GM23338 (cell line): ENCODE measurements at regions not wholly inside any gene's neighbourhood (a gene's known extent, or its start where the extent isn't known, plus 50 kb on each side); places are given as distances from the start of the nearest gene placed in this dataset.

Experiments used
- ATAC-seq: fragments of 200-7000 bp; cut with Tn5 transposase; 3 replicates; pipeline ENCODE4 v1.9.1; 2020
- DNase-seq: peaks from one replicate; pipeline ENCODE4 v3.0.0-alpha.2; 2015; ENCODE audit warnings: low spot score
- H2AFZ ChIP-seq: fragments of 200-600 bp; sonication (generic); 2 replicates; pipeline ENCODE4 v1.8.0; 2016; ENCODE audit warnings: antibody characterized with exemption, mild to moderate bottlenecking, moderate library complexity
- H3F3A ChIP-seq: fragments of 200-600 bp; sonication (generic); replicated peaks from 2 replicates; pipeline ENCODE4 v1.8.0; 2017; ENCODE audit warnings: antibody characterized with exemption, mixed run types, low read depth
- H3K27ac ChIP-seq: fragments of 200-600 bp; sonication (generic); 2 replicates; pipeline ENCODE4 v1.6.1; 2016; ENCODE audit warnings: low read depth
- H3K27me3 ChIP-seq: fragments of 200-600 bp; sonication (generic); 2 replicates; pipeline ENCODE4 v1.8.0; 2016; ENCODE audit warnings: mild to moderate bottlenecking, mixed run types, moderate library complexity; ENCODE audit not compliant: insufficient read depth
- H3K36me3 ChIP-seq: fragments of 200-600 bp; sonication (generic); 2 replicates; pipeline ENCODE4 v1.8.0; 2016; ENCODE audit warnings: mild to moderate bottlenecking; ENCODE audit not compliant: insufficient read depth
- H3K4me1 ChIP-seq: fragments of 200-600 bp; sonication (generic); 2 replicates; pipeline ENCODE4 v1.8.0; 2016; ENCODE audit warnings: mild to moderate bottlenecking, moderate library complexity; ENCODE audit not compliant: insufficient read depth
- H3K4me2 ChIP-seq: fragments of 200-600 bp; sonication (generic); 2 replicates; pipeline ENCODE4 v1.7.1; 2017; ENCODE audit warnings: mixed run types
- H3K4me3 ChIP-seq: fragments of 200-600 bp; sonication (generic); 2 replicates; pipeline ENCODE4 v1.6.1; 2016; ENCODE audit warnings: mixed run types
- H3K79me2 ChIP-seq: fragments of 200-600 bp; sonication (generic); replicated peaks from 2 replicates; pipeline ENCODE4 v1.8.0; 2017; ENCODE audit warnings: mild to moderate bottlenecking; ENCODE audit not compliant: insufficient read depth
- H3K9me2 ChIP-seq: fragments of 200-600 bp; sonication (generic); 2 replicates; pipeline ENCODE4 v1.8.0; 2017; ENCODE audit not compliant: insufficient read depth
- H4K20me1 ChIP-seq: fragments of 200-600 bp; sonication (generic); replicated peaks from 2 replicates; pipeline ENCODE4 v1.8.0; 2017; ENCODE audit warnings: mild to moderate bottlenecking; ENCODE audit not compliant: insufficient read depth
- H3K27ac Mint-ChIP-seq: 2 replicates; pipeline ENCODE4 v1.8.0; 2020; ENCODE audit warnings: inconsistent platforms, mild to moderate bottlenecking, moderate library complexity, mixed read lengths
- H3K27me3 Mint-ChIP-seq: 3 replicates; pipeline ENCODE4 v1.8.0; 2022; ENCODE audit warnings: low read depth, mild to moderate bottlenecking, moderate library complexity, mixed read lengths, inconsistent platforms; ENCODE audit not compliant: insufficient read depth, poor library complexity
- H3K36me3 Mint-ChIP-seq: 3 replicates; pipeline ENCODE4 v1.8.0; 2021; ENCODE audit warnings: low read depth, mild to moderate bottlenecking, inconsistent platforms, moderate library complexity, mixed read lengths
- H3K4me1 Mint-ChIP-seq: 3 replicates; pipeline ENCODE4 v1.8.0; 2020; ENCODE audit warnings: mild to moderate bottlenecking, inconsistent platforms, mixed read lengths
- H3K4me3 Mint-ChIP-seq: 3 replicates; pipeline ENCODE4 v1.8.0; 2021; ENCODE audit warnings: moderate library complexity, mild to moderate bottlenecking, inconsistent platforms, mixed read lengths
- H3K9me3 Mint-ChIP-seq: 3 replicates; pipeline ENCODE4 v1.8.0; 2020; ENCODE audit warnings: moderate library complexity, mild to moderate bottlenecking, inconsistent platforms, mixed read lengths
- CREB1 ChIP-seq: fragments of 250-450 bp; sonication (Bioruptor Pico); IDR thresholded peaks from 2 replicates; pipeline ENCODE4 v1.5.0; 2020; ENCODE audit warnings: low read depth, mild to moderate bottlenecking, moderate library complexity
- CTCF ChIP-seq, 2 experiments: fragments of 200-600 bp in 1 of 2; sonication (generic) in 1 of 2; conservative IDR thresholded peaks; 2 replicates each; pipeline versions ENCODE4 v1.5.1 to v1.6.1; 2016 to 2017; ENCODE audit warnings: antibody characterized with exemption in 2 of 2, low read depth in 2 of 2, mild to moderate bottlenecking in 2 of 2, moderate library complexity in 1 of 2
- EZH2 ChIP-seq: fragments of 200-600 bp; sonication (generic); IDR thresholded peaks from one replicate; pipeline ENCODE4 v1.8.0; 2017; ENCODE audit warnings: antibody characterized with exemption, mild to moderate bottlenecking, low read depth; ENCODE audit not compliant: unreplicated experiment
- EZH2phosphoT487 ChIP-seq: fragments of 200-600 bp; sonication (generic); IDR thresholded peaks from one replicate; pipeline ENCODE4 v1.8.1; 2018; ENCODE audit warnings: antibody characterized with exemption; ENCODE audit not compliant: unreplicated experiment
- JUNB ChIP-seq: IDR thresholded peaks from one replicate; pipeline ENCODE4 v1.6.1; 2016; ENCODE audit warnings: antibody characterized with exemption; ENCODE audit not compliant: unreplicated experiment
- NANOG ChIP-seq: IDR thresholded peaks from 2 replicates; pipeline ENCODE4 v1.6.1; 2016; ENCODE audit warnings: antibody characterized with exemption, borderline replicate concordance
- POLR2AphosphoS5 ChIP-seq: IDR thresholded peaks from 2 replicates; pipeline ENCODE4 v1.6.1; 2016; ENCODE audit warnings: antibody characterized with exemption, low read depth
- REST ChIP-seq: IDR thresholded peaks from one replicate; pipeline ENCODE4 v1.6.1; 2018; ENCODE audit warnings: antibody characterized with exemption; ENCODE audit not compliant: unreplicated experiment
- STAT1 ChIP-seq: IDR thresholded peaks from one replicate; pipeline ENCODE4 v1.6.1; 2016; ENCODE audit warnings: antibody characterized with exemption; ENCODE audit not compliant: unreplicated experiment
- ZNF114 ChIP-seq: fragments of 250-450 bp; sonication (Bioruptor Pico); IDR thresholded peaks from 2 replicates; pipeline ENCODE4 v1.5.0; 2020; ENCODE audit warnings: mild to moderate bottlenecking, moderate library complexity
- ZNF331 ChIP-seq: fragments of 250-450 bp; sonication (Bioruptor Pico); IDR thresholded peaks from 2 replicates; pipeline ENCODE4 v1.5.0; 2020; ENCODE audit warnings: low read depth, mild to moderate bottlenecking, moderate library complexity
- ZNF462 ChIP-seq: fragments of 250-450 bp; sonication (Bioruptor Pico); IDR thresholded peaks from 2 replicates; pipeline ENCODE4 v1.5.0; 2020; ENCODE audit warnings: mild to moderate bottlenecking, moderate library complexity
- TF ChIP-seq, protein P1 (sequence below): IDR thresholded peaks from 2 replicates; pipeline ENCODE4 v1.6.1; 2016; ENCODE audit warnings: antibody characterized with exemption

- no peak for ATAC-seq
- H3K9me3 Mint-ChIP-seq: no peaks in the 10 kb centered on the region
- H3K36me3 Mint-ChIP-seq: no peaks in the 10 kb centered on the region
- H3K4me1 Mint-ChIP-seq: no peaks in the 10 kb centered on the region
- H3K36me3 ChIP-seq: no peaks in the 10 kb centered on the region
- TF ChIP-seq NANOG (no peak), STAT1 (no peak), EZH2phosphoT487 (no peak), EZH2 (no peak), ZNF114 (CRISPR knock-in tag) (no peak), REST (no peak), ZNF462 (CRISPR knock-in tag) (no peak), ZNF331 (no peak), CREB1 (CRISPR knock-in tag) (no peak), JUNB (no peak), POLR2AphosphoS5 (no peak), CTCF (conservative IDR thresholded peaks at IDR 0.05; ENCODE audit: low read depth in 2 of 2) (no peak)
- TF ChIP-seq, protein P1, sequence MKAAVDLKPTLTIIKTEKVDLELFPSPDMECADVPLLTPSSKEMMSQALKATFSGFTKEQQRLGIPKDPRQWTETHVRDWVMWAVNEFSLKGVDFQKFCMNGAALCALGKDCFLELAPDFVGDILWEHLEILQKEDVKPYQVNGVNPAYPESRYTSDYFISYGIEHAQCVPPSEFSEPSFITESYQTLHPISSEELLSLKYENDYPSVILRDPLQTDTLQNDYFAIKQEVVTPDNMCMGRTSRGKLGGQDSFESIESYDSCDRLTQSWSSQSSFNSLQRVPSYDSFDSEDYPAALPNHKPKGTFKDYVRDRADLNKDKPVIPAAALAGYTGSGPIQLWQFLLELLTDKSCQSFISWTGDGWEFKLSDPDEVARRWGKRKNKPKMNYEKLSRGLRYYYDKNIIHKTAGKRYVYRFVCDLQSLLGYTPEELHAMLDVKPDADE: no peak
- no peak overlapping the region for H3K27ac Mint-ChIP-seq
- H3K27me3 ChIP-seq: no peaks in the 10 kb centered on the region
- no peak overlapping the region for H3K4me3 ChIP-seq
- no peaks in the 10 kb centered on the region for H4K20me1 ChIP-seq
- no peaks in the 10 kb centered on the region for H3K27me3 Mint-ChIP-seq
- no peak overlapping the region for H3K4me3 Mint-ChIP-seq
- H3K4me2 ChIP-seq: no peak overlapping the region
- DNase-seq: no peak
- no peaks in the 10 kb centered on the region for H3K79me2 ChIP-seq
- H3F3A ChIP-seq: no peaks in the 10 kb centered on the region
- H2AFZ ChIP-seq: no peak overlapping the region
- no peak overlapping the region for H3K27ac ChIP-seq
- no peaks in the 10 kb centered on the region for H3K4me1 ChIP-seq
- no peaks in the 10 kb centered on the region; the same call in 1 of the 2 replicates for H3K9me2 ChIP-seq
Observed at GRCh38 chr20:52761867-52762266, 210.3 kb upstream of the TSHZ2 start.
